ENCODE measurements at regions not wholly inside any gene's neighbourhood (a gene's known extent, or its start where the extent isn't known, plus 50 kb on each side); places are given as distances from the start of the nearest gene placed in this dataset.

DNA sequence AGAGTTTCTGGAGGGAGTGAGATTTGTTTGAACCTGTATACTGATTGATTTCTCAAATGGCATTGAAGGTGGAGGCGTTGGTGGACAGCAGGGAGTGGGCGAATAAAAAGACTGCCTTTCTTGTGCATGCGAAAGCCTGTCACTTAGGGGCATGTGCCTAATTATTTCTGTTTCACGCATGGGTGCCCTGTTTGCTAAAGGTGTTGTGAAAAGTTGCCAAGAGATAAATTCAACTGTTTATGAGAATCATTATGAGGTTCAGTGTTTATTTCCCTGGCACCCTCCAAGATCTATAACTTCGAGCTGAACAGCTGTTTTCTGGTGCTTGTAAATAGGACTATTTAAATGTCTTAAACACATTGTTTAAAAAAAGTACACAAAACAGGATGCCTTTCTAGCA is 67.4 kb upstream of the DMRTA1 start:
- TF ChIP-seq, protein P1, sequence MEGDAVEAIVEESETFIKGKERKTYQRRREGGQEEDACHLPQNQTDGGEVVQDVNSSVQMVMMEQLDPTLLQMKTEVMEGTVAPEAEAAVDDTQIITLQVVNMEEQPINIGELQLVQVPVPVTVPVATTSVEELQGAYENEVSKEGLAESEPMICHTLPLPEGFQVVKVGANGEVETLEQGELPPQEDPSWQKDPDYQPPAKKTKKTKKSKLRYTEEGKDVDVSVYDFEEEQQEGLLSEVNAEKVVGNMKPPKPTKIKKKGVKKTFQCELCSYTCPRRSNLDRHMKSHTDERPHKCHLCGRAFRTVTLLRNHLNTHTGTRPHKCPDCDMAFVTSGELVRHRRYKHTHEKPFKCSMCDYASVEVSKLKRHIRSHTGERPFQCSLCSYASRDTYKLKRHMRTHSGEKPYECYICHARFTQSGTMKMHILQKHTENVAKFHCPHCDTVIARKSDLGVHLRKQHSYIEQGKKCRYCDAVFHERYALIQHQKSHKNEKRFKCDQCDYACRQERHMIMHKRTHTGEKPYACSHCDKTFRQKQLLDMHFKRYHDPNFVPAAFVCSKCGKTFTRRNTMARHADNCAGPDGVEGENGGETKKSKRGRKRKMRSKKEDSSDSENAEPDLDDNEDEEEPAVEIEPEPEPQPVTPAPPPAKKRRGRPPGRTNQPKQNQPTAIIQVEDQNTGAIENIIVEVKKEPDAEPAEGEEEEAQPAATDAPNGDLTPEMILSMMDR (IDR thresholded peaks at IDR 0.05; ENCODE audit: insufficient read depth, low read depth, low read length), result no peak
- TF ChIP-seq EZH2 (IDR thresholded peaks at IDR 0.05; ENCODE audit: insufficient read depth, low read length), result no peak

Data from astrocyte (in vitro differentiated cells and primary cell).